HG02938 (cell line): ENCODE measurements at regions not wholly inside any gene's neighbourhood (a gene's known extent, or its start where the extent isn't known, plus 50 kb on each side); places are given as distances from the start of the nearest gene placed in this dataset.

Experiments used
- ATAC-seq: cut with Tn5 transposase; IDR thresholded peaks from one replicate; pipeline ENCODE4 v1.9.1; 2021; ENCODE audit warnings: mild to moderate bottlenecking, moderate library complexity; ENCODE audit not compliant: unreplicated experiment

DNA sequence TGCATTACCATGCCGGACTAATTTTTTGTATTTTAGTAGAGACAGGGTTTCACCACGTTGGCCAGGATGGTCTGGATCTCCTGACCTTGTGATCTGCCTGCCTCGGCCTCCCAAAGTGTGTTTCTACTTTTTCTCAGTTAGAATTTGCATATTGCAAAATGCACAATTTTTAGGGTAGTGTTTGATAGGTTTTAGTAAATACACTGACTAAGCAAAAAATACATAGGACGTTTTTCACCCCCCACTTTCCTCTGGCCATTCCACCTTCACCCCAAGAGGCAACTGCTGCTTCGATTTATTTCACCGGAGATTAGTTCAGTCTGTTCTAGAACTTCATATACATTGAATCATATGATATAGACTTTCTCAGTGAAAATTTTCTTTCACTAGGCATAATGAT lies 1269.1 kb downstream of the TBC1D22A start:
- no peak for ATAC-seq

DNA sequence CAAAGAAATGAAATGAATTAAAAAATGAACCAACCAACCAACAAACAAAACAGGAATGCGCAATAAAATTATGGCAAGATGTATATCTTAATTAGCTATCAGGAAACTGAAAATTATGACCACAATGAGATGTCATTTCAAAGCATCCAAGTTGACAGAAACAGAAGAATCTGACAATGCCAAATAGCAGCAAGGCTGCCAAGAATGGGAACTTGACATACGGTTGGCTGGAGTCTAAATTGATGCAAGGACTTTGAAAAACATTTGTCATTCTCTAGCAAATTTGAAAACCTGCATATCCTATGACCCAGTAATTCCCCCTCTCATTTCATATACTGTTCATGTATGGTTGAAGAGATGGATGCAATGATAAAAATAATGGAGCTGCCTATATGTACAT lies 1262.6 kb downstream of the TBC1D22A start:
- no peak for ATAC-seq

DNA sequence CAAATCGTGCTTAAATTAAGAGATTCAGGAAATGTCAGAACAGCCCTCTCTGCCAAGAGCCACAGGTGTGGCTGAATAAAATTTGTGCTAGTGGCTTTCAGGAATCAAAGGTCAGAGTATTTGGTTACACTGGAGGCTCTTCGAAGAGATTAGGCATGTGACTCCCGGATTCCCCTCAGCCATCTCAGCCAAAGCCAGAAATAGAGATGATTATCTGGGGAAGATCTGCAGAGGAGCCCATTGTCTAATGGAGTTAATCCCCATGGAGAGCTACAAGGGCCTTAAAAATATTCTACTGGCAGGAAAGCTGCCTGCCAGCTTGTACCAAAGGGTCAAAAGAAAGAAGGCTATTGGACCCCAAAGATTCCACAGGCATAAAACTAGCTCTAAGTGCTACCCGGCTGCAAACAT lies 1259.5 kb downstream of the TBC1D22A start:
- no peak for ATAC-seq

DNA sequence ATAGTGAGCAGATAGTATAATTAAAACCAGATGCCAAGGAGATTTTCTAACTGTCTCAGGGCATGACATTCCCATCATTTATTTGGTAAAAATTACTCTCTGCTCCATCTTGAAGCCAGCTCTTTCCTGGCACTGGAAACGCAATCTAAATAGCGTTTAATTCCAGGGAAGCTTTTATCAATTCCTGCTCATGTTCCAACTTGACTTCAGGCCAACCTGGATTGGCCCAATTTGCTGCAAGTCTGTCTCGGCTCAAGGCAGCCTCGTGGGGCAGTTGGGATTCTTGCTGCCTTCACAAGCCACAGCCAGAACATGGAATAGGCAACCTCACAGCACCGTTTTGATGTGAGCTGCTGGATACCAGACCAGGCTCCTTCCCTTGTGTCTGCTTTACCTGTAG lies 1255.9 kb downstream of the TBC1D22A start:
- no peak for ATAC-seq

GRCh38 chr22:48015701-48016100 lies 1253.3 kb downstream of the TBC1D22A start:
- no peak for ATAC-seq

DNA sequence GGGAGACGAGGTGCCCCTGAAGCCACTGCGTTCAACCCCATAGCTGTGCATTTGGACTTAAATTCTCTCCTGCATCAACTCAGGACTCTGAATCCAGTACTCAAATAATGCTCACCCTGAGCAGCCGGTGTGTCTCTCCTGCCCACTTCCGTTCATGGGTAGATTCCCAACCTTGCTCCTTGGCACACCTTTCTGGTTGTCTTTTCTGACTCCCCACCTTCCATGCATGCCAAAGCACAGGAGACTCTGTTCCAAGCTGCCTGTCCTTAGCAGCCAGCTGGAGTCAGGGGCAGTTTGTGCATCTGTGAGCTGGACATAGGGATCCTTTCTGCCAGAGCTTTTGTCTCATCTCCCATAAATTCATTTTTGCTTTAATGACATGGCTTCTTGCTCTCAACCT lies 1242.5 kb downstream of the TBC1D22A start:
- no peak for ATAC-seq

- no peak for ATAC-seq
Observed at GRCh38 chr22:48004038-48004437, 1241.6 kb downstream of the TBC1D22A start.

GRCh38 chr22:48001101-48001500 lies 1238.7 kb downstream of the TBC1D22A start:
- no peak for ATAC-seq

- ATAC-seq: no peak
Observed at GRCh38 chr22:47997612-47998011, 1235.2 kb downstream of the TBC1D22A start.

DNA sequence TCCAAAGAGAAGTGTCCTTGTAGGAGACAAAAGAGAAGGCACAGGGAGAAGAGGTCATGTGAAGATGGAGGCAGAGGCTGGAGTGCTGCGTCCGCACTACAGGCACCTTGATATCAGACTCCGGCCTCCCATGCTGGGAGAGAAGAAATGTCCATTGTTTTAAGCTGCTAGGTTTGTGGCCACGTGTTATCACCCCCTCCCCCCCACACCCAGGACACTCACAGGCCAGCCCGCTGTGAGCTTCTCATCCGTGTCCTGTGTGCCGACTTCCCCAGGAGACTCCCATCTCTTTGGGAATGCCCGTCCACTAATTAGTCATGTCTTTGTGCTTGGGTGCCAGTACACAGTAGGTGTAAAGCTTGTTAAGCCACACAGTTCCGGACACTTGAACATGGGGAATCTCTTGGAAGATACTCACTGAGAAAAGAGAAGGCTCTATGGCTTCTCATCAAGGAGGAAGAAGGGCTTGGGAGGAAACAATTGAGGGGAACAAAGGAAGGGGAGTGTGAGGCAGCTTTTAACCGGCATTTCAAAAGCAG lies 1234.7 kb downstream of the TBC1D22A start:
- no peak for ATAC-seq

DNA sequence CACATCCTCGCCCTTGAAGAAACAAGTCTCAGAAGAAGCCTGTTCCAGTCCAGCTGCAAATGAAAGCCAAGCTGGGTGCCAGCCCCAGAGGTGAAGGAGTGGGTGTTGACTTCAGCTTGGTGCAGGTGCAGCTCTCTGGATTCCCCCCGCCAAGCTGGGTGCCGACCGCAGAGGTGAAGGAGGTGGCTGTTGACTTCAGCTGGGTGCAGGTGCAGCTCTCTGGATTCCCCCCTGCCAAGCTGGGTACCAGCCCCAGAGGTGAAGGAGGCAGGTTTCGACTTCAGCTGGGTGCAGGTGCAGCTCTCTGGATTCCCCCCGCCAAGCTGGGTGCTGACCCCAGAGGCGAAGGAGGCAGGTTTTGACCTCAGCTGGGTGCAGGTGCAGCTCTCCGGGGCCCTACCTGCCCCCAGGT lies 1234.0 kb downstream of the TBC1D22A start:
- ATAC-seq: no peak

DNA sequence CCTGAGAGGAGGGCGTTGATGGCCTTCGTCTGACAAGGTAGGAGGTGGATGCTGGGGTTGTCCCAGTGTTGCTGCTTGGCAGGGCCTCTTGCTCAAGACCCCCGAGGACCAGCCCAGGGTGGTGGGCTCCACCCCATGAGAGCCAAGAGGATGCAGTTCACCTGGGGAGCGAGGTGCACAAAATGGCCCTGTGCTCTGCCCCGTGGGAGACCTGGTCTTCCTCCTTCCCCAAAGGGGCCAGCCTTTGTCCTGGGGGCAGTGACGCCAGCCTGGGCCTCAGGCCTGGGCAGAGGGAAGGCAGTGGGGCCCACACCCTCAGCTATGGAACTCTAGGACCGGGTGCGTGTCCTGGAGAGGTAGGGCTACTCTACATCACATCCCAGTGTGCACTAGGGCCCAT lies 1233.3 kb downstream of the TBC1D22A start:
- ATAC-seq: no peak

DNA sequence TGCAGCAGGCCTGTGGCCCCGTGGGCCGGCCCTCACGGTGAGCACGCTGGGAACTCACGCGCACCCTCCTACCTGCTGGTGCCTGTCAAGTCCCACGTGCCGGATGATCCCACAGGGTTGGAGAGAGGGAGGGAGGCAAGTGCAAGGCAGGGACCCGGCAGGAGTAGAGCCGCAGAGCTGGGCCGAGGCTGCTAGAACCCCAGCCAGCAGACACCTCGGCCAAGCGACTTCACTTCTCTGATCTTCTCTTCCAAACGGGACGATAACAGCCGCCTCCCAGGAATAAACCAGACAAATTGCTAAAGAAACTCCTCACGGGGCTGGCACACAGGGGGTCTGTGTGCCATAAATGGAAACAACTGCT lies 1232.8 kb downstream of the TBC1D22A start:
- no peak for ATAC-seq

GRCh38 chr22:47994601-47995263 lies 1232.3 kb downstream of the TBC1D22A start:
- ATAC-seq: no peak

- no peak for ATAC-seq
Observed at GRCh38 chr22:47994045-47994444, 1231.6 kb downstream of the TBC1D22A start.

- no peak for ATAC-seq
Observed at GRCh38 chr22:47990481-47990880, 1228.0 kb downstream of the TBC1D22A start.

DNA sequence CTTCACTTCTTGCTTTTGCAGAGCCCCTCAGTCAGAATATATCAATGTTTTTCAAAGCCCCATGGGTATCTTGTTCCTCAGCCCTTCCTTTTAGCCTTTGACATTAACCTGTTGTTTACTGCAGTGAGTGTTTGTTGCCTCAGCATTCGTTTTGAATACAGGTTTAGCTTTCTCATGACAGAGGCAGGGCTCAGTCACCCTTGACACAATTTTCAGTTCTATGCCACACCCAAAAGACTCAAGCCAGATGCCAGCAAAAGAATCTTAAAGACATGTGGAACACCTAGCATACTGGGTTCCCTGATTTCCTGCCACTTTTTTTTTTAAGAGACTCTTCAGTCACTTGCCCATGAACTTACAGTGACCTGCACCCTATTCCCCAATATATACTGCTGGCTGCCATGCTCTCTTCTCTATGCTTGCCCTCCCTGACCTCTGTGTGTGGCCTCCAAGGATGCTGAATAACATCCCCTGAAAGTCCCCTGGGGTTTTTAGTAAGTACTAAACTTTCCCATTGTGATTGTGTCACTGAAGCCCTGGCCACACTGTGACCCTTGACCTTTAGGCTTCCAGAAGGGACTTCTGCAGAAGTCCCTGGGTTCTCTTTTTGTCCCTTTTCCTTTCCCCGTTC lies 1225.5 kb downstream of the TBC1D22A start:
- no peak for ATAC-seq

- no peak for ATAC-seq
Observed at GRCh38 chr22:47976219-47976618, 1213.8 kb downstream of the TBC1D22A start.

DNA sequence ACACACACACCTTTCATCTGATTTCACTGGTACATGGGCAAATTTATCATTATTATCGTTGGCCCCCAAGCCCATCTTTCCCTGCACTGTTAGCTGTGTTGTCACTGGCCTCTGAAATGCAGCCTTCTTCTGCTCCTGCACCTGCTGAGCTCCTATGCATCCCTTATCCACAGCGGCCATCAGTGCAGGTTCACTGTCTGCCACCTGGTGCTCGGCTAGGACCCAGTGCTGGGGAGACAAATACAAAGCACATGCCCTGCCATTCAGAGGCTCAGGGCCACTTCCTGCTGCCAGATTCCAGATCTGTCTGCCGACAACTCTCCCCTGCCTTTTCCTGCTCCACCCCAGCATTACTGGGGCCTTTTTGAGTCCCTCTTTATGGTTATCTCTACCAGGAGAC lies 1205.4 kb downstream of the TBC1D22A start:
- ATAC-seq: no peak

DNA sequence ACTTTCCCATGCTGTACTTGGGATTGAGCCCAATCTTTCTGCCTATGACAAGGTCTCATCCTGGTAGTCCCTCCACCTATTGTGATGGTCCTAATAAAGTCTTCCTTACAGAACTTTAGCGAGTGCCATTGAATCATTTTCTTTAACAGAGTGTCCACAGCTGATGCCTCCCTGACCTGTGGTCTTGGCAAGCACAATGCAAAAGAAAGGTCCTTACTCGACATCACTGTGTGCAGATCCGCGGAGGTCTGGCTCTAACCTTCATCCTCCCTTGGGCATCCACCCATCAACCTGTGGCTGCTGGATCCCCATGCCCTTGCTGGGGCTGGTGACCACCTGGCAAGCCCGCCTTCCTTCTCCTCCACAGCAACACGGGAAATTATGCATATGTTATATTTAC lies 1203.9 kb downstream of the TBC1D22A start:
- ATAC-seq: no peak

- ATAC-seq: no peak
Observed at GRCh38 chr22:47965896-47966295, 1203.4 kb downstream of the TBC1D22A start.

GRCh38 chr22:47965066-47965465 lies 1202.6 kb downstream of the TBC1D22A start:
- no peak for ATAC-seq

- no peak for ATAC-seq
Observed at GRCh38 chr22:47963660-47964059, 1201.2 kb downstream of the TBC1D22A start.
